ENCODE measurements at regions not wholly inside any gene's neighbourhood (a gene's known extent, or its start where the extent isn't known, plus 50 kb on each side); places are given as distances from the start of the nearest gene placed in this dataset.

GRCh38 chr1:29836651-29837646 is 600.6 kb downstream of the PTPRU start:
- no peak for DNase-seq

- no peak for DNase-seq
These were observed 599.6 kb downstream of the PTPRU start for GRCh38 chr1:29835874-29836273.

DNA sequence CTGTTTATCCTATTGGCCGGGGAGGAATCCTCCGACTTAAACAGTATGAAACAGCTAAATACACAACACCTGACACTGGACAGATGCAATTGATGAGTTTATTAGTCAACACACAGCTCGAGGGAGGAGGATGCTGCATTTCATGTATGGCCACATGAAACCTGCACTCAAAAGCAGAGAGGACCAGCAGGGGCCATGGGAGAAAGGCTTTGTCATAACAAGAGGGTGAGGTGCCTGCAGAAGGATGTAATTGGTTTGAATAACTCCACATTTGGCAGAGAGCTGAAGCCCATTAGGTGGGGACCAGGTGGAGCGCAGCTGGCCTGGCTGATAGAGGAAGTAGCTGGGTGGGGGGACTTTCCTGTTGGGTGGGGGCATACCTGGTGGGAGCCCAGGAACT is 599.1 kb downstream of the PTPRU start:
- DNase-seq = no peak

DNA sequence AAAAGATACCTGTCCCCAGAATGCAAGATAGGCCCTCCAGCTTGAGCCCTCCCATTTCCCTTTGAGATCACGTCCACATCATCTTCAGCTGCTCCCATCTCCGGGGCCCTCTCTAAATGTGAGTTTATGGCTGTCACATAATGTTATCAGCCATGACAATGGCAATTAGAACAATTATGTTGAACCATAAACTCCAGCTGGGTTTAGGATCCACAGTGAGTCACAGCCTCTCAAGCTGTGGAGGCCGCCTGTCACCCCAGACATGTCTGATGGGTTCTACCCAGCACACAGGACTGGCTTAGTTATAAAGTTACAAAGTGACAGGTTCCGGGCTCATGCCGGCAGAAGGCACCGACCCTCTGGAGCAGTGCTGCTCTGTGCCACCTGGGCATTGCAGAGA is 597.3 kb downstream of the PTPRU start:
- DNase-seq = no peak

- DNase-seq = no peak
These were observed 596.6 kb downstream of the PTPRU start for GRCh38 chr1:29832936-29833335.

DNA sequence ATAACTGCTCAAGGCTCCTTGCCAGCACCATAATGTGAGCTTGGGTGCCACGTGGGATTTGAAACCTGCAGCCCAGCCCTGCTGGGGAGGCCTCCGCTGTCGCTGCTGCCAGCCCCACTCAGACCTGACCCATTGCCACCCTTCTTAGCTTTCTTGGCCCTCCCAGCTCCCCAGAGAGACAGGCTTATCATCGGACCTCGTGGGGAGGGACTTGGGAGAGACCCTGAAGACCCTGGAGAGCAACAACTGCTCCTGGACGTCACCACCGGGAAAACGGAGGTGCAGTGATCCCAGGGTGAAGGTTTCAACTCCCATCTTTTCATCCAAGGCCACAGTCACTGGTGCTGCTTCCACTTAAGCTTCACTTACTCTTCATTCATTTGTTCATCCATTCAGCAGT is 596.1 kb downstream of the PTPRU start:
- DNase-seq = no peak

DNA sequence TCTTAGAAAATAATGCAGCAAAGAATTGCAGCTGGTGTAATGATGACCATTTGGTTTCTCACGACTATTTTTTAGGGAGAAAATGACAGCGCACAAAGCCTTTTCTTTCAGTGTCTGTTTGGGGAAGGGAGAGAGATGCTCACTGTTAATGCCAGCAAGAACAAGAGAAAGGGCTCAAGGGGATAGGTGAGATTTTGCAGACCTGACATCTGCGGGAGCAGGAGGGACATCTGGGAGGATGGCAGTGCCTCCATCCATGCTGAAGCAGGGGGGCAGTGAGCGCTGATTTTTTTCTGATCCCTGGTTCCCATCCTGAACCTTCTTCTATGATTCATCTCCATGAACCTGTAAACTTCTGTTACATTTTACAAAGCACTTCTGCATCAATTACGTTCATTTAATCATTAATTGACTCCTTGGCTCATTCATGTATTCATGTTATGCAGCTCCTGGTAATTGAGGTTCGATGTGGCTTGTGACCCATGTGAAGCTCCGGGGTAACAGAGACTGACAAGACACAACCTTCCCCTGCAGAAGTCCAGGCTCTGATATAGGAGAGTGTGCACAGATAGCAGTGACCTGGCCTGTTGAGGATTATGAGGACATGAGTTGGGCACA is 595.3 kb downstream of the PTPRU start:
- no peak for DNase-seq

- DNase-seq = no peak
These were observed 594.6 kb downstream of the PTPRU start for GRCh38 chr1:29830916-29831315.

- DNase-seq = no peak
These were observed 594.1 kb downstream of the PTPRU start for GRCh38 chr1:29830383-29830782.

DNA sequence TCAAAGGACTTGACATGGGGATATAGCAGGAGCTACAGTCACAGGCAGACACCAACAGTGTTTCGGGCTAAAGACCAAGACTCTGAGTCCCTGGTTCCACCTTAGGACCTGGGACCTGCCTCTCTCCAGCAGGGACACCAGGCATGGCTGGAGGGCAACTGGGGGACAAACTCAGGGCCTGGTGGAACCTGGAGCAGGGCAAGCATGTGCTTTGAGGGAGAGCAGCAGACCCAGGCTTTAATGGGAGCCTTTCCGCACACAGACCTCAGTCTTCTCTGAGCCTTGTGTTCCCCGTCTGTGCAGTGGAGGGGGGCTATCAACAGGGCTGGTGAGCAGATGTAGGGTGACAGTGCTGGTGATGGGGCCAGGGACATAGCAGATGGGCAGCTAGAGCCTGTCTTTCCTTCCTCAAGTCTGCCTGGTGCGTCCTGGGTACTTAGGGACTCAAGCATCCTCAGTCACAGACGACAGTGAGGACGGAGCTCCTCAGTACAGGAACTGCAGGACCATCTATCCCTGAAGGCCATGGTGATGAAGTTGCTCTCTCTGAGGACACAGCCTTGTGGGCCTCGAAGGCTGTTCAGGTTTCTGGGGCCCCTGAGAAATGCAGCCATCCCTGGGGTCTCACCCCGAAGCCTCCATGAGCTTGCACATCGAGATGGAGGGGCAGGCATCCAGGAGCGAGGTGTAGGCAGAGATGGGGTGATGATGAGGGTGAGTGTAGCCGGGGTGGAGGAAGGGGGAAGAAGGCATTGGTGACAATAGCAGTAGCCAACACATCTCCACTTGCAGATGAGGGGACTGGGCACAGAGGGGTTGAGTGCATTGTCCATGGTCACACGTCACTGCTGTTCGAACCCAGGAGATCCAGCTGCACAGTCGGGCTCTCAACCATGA is 593.4 kb downstream of the PTPRU start:
- DNase-seq = no peak

- DNase-seq = no peak
These were observed 592.5 kb downstream of the PTPRU start for GRCh38 chr1:29828526-29829447.

DNA sequence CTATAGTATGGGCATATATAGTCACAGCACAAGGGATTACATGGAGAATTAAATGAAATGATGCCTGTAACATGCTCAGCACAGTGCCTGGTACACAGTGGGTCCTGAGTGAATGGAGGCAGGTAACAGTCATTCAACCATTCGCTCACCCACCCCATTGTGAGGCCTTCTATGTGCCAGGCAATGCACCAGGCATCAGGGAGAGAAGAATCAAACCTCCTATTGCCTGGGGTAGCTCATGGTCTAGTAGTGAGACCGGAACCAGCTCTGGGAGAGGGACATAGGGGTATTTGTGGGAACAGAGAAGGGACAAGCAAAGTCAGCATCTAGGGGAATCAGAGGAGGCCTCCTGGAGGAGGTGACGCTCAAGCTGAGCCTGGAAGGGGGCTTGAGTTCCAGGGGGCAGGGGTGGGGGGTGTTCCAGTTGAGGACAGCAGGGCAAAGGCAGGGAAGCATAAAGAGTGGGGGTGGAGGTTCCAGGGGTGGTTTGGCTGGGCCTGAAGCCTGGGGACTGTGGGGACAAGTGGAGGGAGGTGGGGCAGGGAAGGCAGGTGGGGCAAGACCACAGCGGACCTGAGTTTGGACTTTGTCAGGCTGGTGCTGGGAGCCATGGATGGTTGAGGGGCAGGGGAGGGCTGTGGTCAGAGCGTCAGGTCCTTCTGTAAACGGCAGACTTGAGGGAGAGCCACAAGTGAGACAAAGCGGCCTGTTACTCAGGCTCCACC is 591.6 kb downstream of the PTPRU start:
- DNase-seq = no peak

DNA sequence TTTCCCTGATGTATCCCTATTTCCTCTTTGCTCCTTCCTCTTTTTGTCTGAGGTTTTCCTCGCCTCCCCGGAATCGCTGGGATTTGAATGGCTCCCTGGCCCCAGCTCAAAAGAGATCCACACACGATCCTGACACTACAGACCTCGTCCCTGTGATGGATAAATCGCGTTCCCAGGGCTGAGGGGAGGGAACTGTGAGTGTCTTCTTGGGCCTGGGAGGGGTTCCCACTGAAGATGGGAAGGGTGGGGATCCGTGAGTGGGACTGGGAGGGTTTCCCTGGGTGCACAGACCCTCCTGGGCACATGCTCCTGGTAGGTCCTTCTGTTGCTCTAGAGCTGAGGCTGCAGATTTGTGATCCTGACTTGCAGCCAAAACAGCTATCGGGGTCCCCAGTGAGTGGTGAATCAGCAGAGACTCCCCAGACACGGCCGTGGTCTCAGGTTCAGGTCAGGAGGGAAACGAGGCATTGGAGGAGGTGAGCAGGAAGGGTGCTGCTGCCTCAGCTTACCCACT is 591.0 kb downstream of the PTPRU start:
- DNase-seq = no peak

DNA sequence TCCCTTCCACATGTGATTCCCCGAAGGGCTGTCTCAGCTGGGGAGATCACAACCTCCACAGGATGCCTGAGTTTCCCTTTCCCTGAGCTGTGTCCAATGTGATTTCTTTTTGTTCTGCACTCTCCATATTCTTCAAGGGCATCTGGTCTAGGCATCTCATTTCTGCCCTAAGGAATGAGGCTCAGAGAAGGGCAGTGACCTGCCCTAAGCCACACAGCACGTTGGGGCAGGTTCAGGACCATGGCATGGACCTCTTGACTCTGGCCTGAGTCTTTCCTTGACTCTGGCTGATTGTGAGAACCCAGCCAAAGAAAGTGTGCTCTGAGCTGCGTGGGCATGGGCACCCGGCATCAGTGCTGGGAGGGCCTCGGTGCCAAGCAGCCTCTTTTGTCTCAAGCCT is 590.3 kb downstream of the PTPRU start:
- no peak for DNase-seq

GRCh38 chr1:29825941-29826415 is 589.7 kb downstream of the PTPRU start:
- DNase-seq = no peak

DNA sequence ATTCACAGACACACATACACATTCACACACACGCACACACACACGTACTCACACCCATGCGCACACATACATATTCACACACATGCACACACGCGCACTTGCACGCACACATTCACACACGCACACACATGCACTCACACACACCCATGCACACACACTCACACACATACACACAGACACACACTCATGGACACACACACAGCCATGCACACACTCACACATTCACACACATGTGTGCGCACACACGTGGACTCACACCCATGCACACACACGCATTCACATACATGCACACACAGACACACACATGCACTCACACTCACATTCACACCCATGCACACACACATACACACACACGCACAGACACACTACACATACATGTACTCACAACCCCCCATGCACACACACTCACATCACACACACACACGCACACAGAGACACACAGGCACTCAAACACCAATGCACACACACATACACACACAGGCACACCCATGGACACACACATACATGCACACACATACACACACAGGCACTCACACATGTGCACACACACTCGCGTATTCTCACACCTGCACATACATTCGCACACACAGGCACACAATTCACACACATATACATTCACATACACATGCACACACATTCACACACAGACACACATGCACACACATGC is 589.1 kb downstream of the PTPRU start:
- DNase-seq = no peak

GRCh38 chr1:29824511-29825273 is 588.4 kb downstream of the PTPRU start:
- peak; percentile 40 for DNase-seq

- no peak for DNase-seq
These were observed 587.7 kb downstream of the PTPRU start for GRCh38 chr1:29824025-29824424.

DNA sequence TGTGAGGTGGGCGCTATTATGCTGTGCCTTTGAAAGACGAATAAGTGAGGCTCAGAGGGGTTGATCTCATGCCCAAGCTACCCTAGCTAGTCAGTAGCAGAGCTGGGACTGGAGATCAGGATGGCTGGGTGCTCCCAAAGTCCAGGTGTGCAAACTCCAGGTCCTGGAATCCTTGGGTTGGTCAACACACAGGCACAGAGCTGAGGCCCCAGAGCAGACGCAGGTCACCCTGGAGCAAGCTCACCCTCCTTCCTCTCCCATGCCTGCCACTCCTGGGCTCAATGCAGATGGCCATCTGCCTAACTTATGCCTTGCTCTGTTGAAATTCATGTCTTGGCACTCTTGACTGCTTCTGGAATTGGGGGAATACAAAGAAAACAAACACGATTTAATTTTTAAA is 587.2 kb downstream of the PTPRU start:
- DNase-seq = no peak

DNA sequence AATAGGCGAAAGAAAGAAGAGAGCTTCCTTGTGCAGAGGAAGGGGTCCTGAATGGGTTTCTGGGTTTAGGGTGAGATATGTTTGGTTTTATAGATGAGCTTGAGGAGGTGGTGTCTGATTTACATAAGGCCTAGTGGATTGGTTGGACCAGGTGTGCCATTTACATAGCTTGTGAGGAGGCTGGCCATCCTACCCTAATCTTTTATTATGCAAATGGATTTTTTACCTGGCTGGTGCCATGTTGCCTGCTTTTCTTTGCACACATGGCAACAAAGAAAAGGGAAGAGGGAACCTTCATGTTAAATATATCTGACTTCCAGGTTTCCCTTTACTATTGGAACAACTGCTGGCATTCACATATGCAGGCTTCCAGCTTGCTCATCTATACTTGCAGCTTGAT is 585.3 kb downstream of the PTPRU start:
- DNase-seq = peak; percentile 48
